Keratinocyte (primary cell): ENCODE measurements at regions not wholly inside any gene's neighbourhood (a gene's known extent, or its start where the extent isn't known, plus 50 kb on each side); places are given as distances from the start of the nearest gene placed in this dataset.

ENCODE experiments used
- DNase-seq: peaks from one replicate; pipeline ENCODE4 v3.0.0-alpha.2; 2011; ENCODE audit warnings: low read depth, missing footprints, low spot score
- FAIRE-seq: peaks from 2 replicates; lab custom pipeline; 2011; peaks lifted over from hg19 to GRCh38; lab: Jason Lieb, UNC
- H2AFZ ChIP-seq: 2 replicates; pipeline ENCODE4 v1.6.0; 2012; ENCODE audit warnings: low read length, control low read depth, inconsistent platforms; ENCODE audit not compliant: control insufficient read depth
- H3K27ac ChIP-seq: 2 replicates; pipeline ENCODE4 v1.5.1; 2011; ENCODE audit warnings: low read length; ENCODE audit not compliant: control insufficient read depth, insufficient read depth
- H3K27me3 ChIP-seq: 3 replicates; pipeline ENCODE4 v1.6.0; 2011; ENCODE audit warnings: low read length; ENCODE audit not compliant: control insufficient read depth, insufficient read depth; ENCODE audit errors: extremely low read depth
- H3K36me3 ChIP-seq, 2 experiments: 2 replicates in 1 of 2; 3 replicates in 1 of 2; pipeline ENCODE4 v1.5.1; 2011; ENCODE audit warnings: low read length in 2 of 2, mild to moderate bottlenecking in 1 of 2; ENCODE audit not compliant: control insufficient read depth in 2 of 2, insufficient read depth in 2 of 2; ENCODE audit errors: extremely low read depth in 1 of 2
- H3K4me1 ChIP-seq: 3 replicates; pipeline ENCODE4 v1.5.1; 2011; ENCODE audit warnings: low read length; ENCODE audit not compliant: control insufficient read depth, insufficient read depth; ENCODE audit errors: extremely low read depth
- H3K4me2 ChIP-seq: 3 replicates; pipeline ENCODE4 v1.6.0; 2011; ENCODE audit warnings: low read depth, low read length; ENCODE audit not compliant: control insufficient read depth, insufficient read depth; ENCODE audit errors: extremely low read depth
- H3K4me3 ChIP-seq, 3 experiments: fragments of 200-600 bp in 1 of 3; sonication (generic) in 1 of 3; 2 replicates in 2 of 3; 3 replicates in 1 of 3; pipeline ENCODE4 v1.5.1; 2011 to 2016; ENCODE audit warnings: low read length in 3 of 3, mild to moderate bottlenecking in 3 of 3, control low read depth in 2 of 3, inconsistent platforms in 1 of 3, low read depth in 1 of 3, mixed read lengths in 1 of 3, mixed run types in 1 of 3, moderate library complexity in 1 of 3; ENCODE audit not compliant: control insufficient read depth in 2 of 3, insufficient read depth in 2 of 3; ENCODE audit errors: extremely low read depth in 1 of 3
- H3K79me2 ChIP-seq: 2 replicates; pipeline ENCODE4 v1.6.0; 2012; ENCODE audit warnings: low read length; ENCODE audit not compliant: control insufficient read depth, insufficient read depth
- H3K9ac ChIP-seq: 3 replicates; pipeline ENCODE4 v1.6.0; 2011; ENCODE audit warnings: low read length; ENCODE audit not compliant: control insufficient read depth, insufficient read depth; ENCODE audit errors: extremely low read depth
- H3K9me1 ChIP-seq: 3 replicates; pipeline ENCODE4 v1.6.0; 2011; ENCODE audit warnings: low read length; ENCODE audit not compliant: control insufficient read depth, insufficient read depth; ENCODE audit errors: extremely low read depth
- H3K9me3 ChIP-seq: 2 replicates; pipeline ENCODE4 v1.5.1; 2012; ENCODE audit warnings: low read depth, low read length; ENCODE audit not compliant: control insufficient read depth
- H4K20me1 ChIP-seq: 3 replicates; pipeline ENCODE4 v1.6.0; 2011; ENCODE audit warnings: low read length; ENCODE audit not compliant: control insufficient read depth, insufficient read depth; ENCODE audit errors: extremely low read depth
- CTCF ChIP-seq, 3 experiments: IDR thresholded peaks in 1 of 3; conservative IDR thresholded peaks in 1 of 3; optimal IDR thresholded peaks in 1 of 3; 2 replicates in 2 of 3; 3 replicates in 1 of 3; pipeline versions ENCODE3 to v1.5.1; 2011; ENCODE audit warnings: low read length in 3 of 3, mild to moderate bottlenecking in 3 of 3, moderate library complexity in 2 of 3, control low read depth in 1 of 3, inconsistent platforms in 1 of 3; ENCODE audit not compliant: insufficient read depth in 2 of 3; ENCODE audit errors: extremely low read depth in 1 of 3
- EZH2 ChIP-seq: IDR thresholded peaks from one replicate; pipeline ENCODE4 v1.6.1; 2012; ENCODE audit warnings: inconsistent platforms, mild to moderate bottlenecking, low read length, moderate library complexity
- dilution Hi-C: fragments of 300-500 bp; cut with MboI; formaldehyde crosslinking; loops from one replicate; pipeline ENCODE4 v1.7.0; 2020; ENCODE audit warnings: low sequenced_read_pairs; ENCODE audit not compliant: extremely low pct_ligation_motif_present

- Histone ChIP-seq H3K9me3 (peaks cover 12% of the 10 kb centered on the region), H3K9ac (no peak overlapping the region), H3K4me1 (no peaks in the 10 kb centered on the region), H2AFZ (no peak overlapping the region), H3K79me2 (no peaks in the 10 kb centered on the region), H3K27me3 (no peaks in the 10 kb centered on the region), H4K20me1 (no peaks in the 10 kb centered on the region), H3K36me3 (no peaks in the 10 kb centered on the region), H3K4me3 (no peak overlapping the region), H3K4me2 (no peak overlapping the region), H3K27ac (no peak overlapping the region), H3K9me1 (no peaks in the 10 kb centered on the region)
- no peak for DNase-seq
- TF ChIP-seq EZH2, result no peak
- TF ChIP-seq CTCF (optimal IDR thresholded peaks at IDR 0.05 in 1 of 3, IDR thresholded peaks at IDR 0.05 in 1 of 3, conservative IDR thresholded peaks at IDR 0.05 in 1 of 3; ENCODE audit: extremely low read depth in 1 of 3, insufficient read depth in 2 of 3, low read length in 3 of 3), result no peak
- no peak for FAIRE-seq
- dilution Hi-C loops, result loop anchor here (5.0 kb wide), 1 partner anchor 67 kb away; no protein-coding TSS in a partner anchor
These were observed 179.7 kb upstream of the C1orf174 start for GRCh38 chr1:4079815-4080214.

- H3K36me3 ChIP-seq, result no peaks in the 10 kb centered on the region
- H3K4me1 ChIP-seq, result no peaks in the 10 kb centered on the region
- DNase-seq, result no peak
- H3K9me1 ChIP-seq, result no peaks in the 10 kb centered on the region
- no peak overlapping the region for H3K27ac ChIP-seq
- no peak overlapping the region for H3K4me3 ChIP-seq
- TF ChIP-seq EZH2 (no peak), CTCF (optimal IDR thresholded peaks at IDR 0.05 in 1 of 3, IDR thresholded peaks at IDR 0.05 in 1 of 3, conservative IDR thresholded peaks at IDR 0.05 in 1 of 3; ENCODE audit: extremely low read depth in 1 of 3, insufficient read depth in 2 of 3, low read length in 3 of 3) (no peak)
- no peaks in the 10 kb centered on the region for H4K20me1 ChIP-seq
- no peak for FAIRE-seq
- no peaks in the 10 kb centered on the region for H3K27me3 ChIP-seq
- H3K79me2 ChIP-seq, result no peaks in the 10 kb centered on the region
- no peak overlapping the region for H3K9ac ChIP-seq
- no peak overlapping the region for H3K4me2 ChIP-seq
- dilution Hi-C loops, result loop anchor here (5.0 kb wide), 1 partner anchor 65 kb away; no protein-coding TSS in a partner anchor
- H3K9me3 ChIP-seq, result peaks cover 8% of the 10 kb centered on the region
- no peak overlapping the region for H2AFZ ChIP-seq
These were observed 182.0 kb upstream of the C1orf174 start for GRCh38 chr1:4081806-4082711.
